ENCODE measurements at regions not wholly inside any gene's neighbourhood (a gene's known extent, or its start where the extent isn't known, plus 50 kb on each side); places are given as distances from the start of the nearest gene placed in this dataset.

DNA sequence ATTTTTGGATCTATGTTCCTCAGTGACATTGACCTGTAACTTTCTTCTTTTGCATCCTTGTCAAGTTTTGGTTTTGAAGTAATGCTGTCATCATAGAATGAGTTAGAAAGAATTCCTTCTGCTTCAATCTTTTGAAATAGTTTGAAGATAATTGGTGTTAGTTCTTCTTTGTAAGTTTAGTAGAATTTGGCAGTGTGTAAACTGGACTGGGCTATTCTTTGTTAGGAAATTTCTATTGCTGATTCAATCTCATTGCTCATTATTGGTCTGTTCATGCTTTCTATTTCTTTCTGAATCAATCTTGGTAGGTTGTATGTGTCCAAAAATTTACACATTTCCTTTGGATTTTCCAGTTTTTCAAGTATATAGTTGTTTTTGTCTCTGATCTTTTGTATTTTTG lies 101.7 kb upstream of the SPRY2 start:
- intact Hi-C loops (cut with DNase I) = no loop called here
- H3K36me3 ChIP-seq = no peaks in the 10 kb centered on the region
- H3K27ac ChIP-seq = no peak overlapping the region

DNA sequence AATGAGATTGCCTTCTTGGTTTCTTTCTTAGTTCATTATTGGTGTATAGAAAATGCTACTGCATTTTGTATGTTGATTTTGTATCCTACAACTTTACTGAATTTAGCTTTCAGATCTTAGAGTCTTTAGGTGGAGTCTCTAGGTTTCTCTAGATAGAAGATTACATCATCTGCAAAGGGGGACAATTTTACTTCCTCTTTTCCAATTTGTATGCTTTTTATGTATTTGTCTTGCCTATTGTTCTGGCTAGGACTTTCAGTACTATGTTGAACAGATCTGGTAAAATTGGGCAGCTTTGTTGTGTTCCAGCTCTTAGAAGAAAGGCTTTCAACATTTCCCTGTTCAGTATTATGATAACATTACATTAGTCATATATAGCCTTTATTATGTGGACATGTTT lies 101.0 kb upstream of the SPRY2 start:
- Histone ChIP-seq H3K36me3 (no peaks in the 10 kb centered on the region), H3K27me3 (replicated peaks; ENCODE audit: insufficient read depth) (no peaks in the 10 kb centered on the region), H3K27ac (no peak overlapping the region), H3K4me1 (replicated peaks) (no peaks in the 10 kb centered on the region), H3K9me3 (no peaks in the 10 kb centered on the region), H3K4me3 (no peak overlapping the region)
- DNase-seq (ENCODE audit: low spot score) = no peak
- intact Hi-C loops (cut with DNase I) = no loop called here
- TF ChIP-seq, protein P1, sequence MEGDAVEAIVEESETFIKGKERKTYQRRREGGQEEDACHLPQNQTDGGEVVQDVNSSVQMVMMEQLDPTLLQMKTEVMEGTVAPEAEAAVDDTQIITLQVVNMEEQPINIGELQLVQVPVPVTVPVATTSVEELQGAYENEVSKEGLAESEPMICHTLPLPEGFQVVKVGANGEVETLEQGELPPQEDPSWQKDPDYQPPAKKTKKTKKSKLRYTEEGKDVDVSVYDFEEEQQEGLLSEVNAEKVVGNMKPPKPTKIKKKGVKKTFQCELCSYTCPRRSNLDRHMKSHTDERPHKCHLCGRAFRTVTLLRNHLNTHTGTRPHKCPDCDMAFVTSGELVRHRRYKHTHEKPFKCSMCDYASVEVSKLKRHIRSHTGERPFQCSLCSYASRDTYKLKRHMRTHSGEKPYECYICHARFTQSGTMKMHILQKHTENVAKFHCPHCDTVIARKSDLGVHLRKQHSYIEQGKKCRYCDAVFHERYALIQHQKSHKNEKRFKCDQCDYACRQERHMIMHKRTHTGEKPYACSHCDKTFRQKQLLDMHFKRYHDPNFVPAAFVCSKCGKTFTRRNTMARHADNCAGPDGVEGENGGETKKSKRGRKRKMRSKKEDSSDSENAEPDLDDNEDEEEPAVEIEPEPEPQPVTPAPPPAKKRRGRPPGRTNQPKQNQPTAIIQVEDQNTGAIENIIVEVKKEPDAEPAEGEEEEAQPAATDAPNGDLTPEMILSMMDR (IDR thresholded peaks at IDR 0.05) = no peak
- TF ChIP-seq POLR2A (IDR thresholded peaks at IDR 0.05) = no peak

More for the DNA sequence above, 101.7 kb upstream of the SPRY2 start:
- Histone ChIP-seq H3K4me3 (no peak overlapping the region), H3K27me3 (replicated peaks; ENCODE audit: insufficient read depth) (no peaks in the 10 kb centered on the region), H3K4me1 (replicated peaks) (no peaks in the 10 kb centered on the region), H3K9me3 (no peaks in the 10 kb centered on the region)
- DNase-seq (ENCODE audit: low spot score) = no peak
- TF ChIP-seq POLR2A (IDR thresholded peaks at IDR 0.05) = no peak

DNA sequence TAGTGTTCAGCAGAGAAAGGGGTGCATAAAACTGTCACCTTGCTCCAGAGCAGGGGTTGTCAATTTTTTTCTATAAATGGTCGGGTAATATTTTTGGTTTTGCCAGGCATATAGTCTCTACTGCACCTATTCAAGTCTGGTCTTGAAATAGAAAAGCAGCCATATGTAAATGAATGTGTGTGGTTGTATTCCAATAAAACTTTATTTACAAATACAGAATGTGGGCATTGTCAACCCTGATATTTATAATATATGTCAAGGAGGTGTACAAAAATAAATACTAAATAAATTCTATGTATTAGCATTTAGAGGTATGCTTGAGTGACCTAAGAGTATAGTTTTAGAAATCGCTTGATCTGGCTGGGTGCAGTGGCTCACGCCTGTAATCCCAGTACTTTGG lies 97.6 kb upstream of the SPRY2 start:
- H3K4me1 ChIP-seq (replicated peaks) = no peaks in the 10 kb centered on the region
- intact Hi-C loops (cut with DNase I) = no loop called here
- no peak for DNase-seq (ENCODE audit: low spot score)
- TF ChIP-seq POLR2AphosphoS5 (IDR thresholded peaks at IDR 0.05) (no peak), POLR2A (IDR thresholded peaks at IDR 0.05) (no peak)
- TF ChIP-seq, protein P1 (IDR thresholded peaks at IDR 0.05) = no peak
- H3K36me3 ChIP-seq = no peaks in the 10 kb centered on the region
- 92% methylated on average over 3 of the region's 3 CpGs for WGBS
- no peaks in the 10 kb centered on the region for H3K27me3 ChIP-seq (replicated peaks; ENCODE audit: insufficient read depth)
- no peak overlapping the region for H3K4me3 ChIP-seq
- no peak overlapping the region for H3K27ac ChIP-seq
- no peaks in the 10 kb centered on the region for H3K9me3 ChIP-seq

DNA sequence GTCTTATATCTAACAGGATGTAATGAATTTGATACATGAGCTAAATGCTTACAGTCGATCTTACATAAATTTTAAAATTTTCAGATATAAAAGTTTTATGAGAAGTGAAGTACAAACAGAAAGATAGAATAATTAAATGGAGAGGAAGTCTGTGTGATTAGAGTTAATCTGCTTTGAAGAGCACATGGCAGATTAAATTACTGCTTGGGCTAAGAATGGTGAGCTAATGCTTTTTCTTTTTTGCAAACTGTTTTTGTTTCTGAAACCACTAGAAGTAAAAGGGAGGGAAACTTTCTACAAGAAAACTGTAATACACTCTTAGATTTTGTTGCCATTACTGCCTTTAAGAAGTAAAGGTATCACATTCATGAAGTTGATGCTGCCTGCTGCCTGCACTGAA lies 96.3 kb upstream of the SPRY2 start:
- no peak overlapping the region for H3K27ac ChIP-seq
- H3K36me3 ChIP-seq = no peaks in the 10 kb centered on the region
- TF ChIP-seq, protein P1 (IDR thresholded peaks at IDR 0.05) = no peak
- TF ChIP-seq POLR2A (IDR thresholded peaks at IDR 0.05) (no peak), POLR2AphosphoS5 (IDR thresholded peaks at IDR 0.05) (no peak)
- H3K27me3 ChIP-seq (replicated peaks; ENCODE audit: insufficient read depth) = no peaks in the 10 kb centered on the region
- WGBS = 17% methylated on average over 1 of the region's 1 CpG
- intact Hi-C loops (cut with DNase I) = no loop called here
- no peaks in the 10 kb centered on the region for H3K9me3 ChIP-seq
- H3K4me1 ChIP-seq (replicated peaks) = no peaks in the 10 kb centered on the region
- no peak overlapping the region for H3K4me3 ChIP-seq
- no peak for DNase-seq (ENCODE audit: low spot score)

DNA sequence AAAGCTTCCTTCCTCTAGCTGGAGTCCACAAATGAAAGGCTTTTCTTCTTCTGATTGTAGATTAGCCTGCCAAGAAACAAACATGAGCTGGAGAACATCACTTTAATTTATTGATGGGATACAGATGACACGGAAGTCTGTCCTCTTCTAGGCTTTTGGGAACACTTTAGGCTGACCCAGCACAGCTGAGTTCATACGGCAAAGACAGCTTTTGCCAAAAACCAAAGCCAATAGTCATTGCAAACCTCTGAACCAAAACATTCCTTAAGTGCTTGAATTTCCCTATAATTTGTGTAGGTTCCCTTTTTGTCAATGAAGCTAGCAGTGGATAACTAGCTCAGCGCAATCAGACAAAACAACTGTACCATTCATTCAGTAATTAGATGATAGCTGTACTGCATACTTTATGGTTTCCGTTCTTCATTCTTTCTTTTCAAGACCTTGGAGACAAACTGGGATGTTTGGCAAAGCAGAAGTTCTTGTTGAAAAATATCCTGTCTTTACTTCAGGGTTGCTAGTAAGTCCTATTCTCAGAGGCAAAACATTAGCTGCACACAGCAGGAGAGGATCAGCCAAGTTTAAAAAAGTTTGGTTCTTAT lies 95.7 kb upstream of the SPRY2 start:
- no peaks in the 10 kb centered on the region for H3K27me3 ChIP-seq (replicated peaks; ENCODE audit: insufficient read depth)
- H3K9me3 ChIP-seq = no peaks in the 10 kb centered on the region
- no peaks in the 10 kb centered on the region for H3K36me3 ChIP-seq
- no peak overlapping the region for H3K27ac ChIP-seq
- no peak for DNase-seq (ENCODE audit: low spot score)
- intact Hi-C loops (cut with DNase I) = no loop called here
- TF ChIP-seq POLR2AphosphoS5 (IDR thresholded peaks at IDR 0.05) (no peak), POLR2A (IDR thresholded peaks at IDR 0.05) (no peak)
- TF ChIP-seq, protein P1 (IDR thresholded peaks at IDR 0.05) = no peak
- no peaks in the 10 kb centered on the region for H3K4me1 ChIP-seq (replicated peaks)
- WGBS = 24% methylated on average over 4 of the region's 4 CpGs
- H3K4me3 ChIP-seq = no peak overlapping the region
